ENCODE measurements at regions not wholly inside any gene's neighbourhood (a gene's known extent, or its start where the extent isn't known, plus 50 kb on each side); places are given as distances from the start of the nearest gene placed in this dataset.

DNA sequence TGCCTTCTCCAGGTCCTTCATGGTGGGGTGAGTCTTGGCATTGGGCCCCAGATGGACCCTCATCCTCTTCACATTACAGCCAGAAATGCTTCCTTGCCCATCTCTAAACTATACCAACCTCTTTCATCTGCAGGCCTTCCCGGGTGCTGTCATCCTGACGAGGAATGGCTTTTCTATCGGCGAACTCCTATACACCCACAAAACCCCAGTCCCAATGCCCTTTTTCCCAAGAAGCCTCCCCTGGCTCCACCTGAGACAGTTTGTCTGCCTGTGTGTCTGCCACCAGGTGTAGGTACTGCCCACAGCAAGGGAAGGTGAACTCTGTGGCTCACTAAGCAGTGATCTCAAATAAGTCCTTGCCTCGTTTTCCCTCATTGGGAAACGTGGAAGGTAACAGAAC, 55.3 kb downstream of the PTPRS start:
- Histone ChIP-seq H3K18ac (ENCODE audit: insufficient read length, low read depth, low read length) (no peak overlapping the region), H3K27ac (ENCODE audit: insufficient read length, low read depth, low read length) (no peak overlapping the region), H3K9ac (ENCODE audit: extremely low read depth, insufficient read length, low read length) (no peak overlapping the region), H4K5ac (ENCODE audit: insufficient read length, low read depth, low read length) (no peak overlapping the region), H3K9me3 (ENCODE audit: control insufficient read depth, low read depth, low read length) (no peaks in the 10 kb centered on the region), H3K56ac (ENCODE audit: insufficient read length, low read depth, low read length) (no peak overlapping the region), H3K14ac (ENCODE audit: insufficient read depth, low read length) (no peak overlapping the region), H4K91ac (ENCODE audit: insufficient read length, low read depth, low read length) (no peak overlapping the region), H2BK20ac (ENCODE audit: low read depth, low read length, poor library complexity, severe bottlenecking) (no peak overlapping the region), H3T11ph (ENCODE audit: low read length) (no peak overlapping the region), H2AFZ (ENCODE audit: low read length) (no peak overlapping the region), H3K79me1 (ENCODE audit: insufficient read depth, low read depth, low read length, poor library complexity, severe bottlenecking) (peaks cover 4% of the 10 kb centered on the region), H2BK12ac (ENCODE audit: insufficient read length, low read depth, low read length) (no peak overlapping the region), H2AK5ac (ENCODE audit: insufficient read length, low read length) (no peak overlapping the region), H2BK15ac (ENCODE audit: low read depth, low read length) (no peak overlapping the region), H3K4me1 (ENCODE audit: insufficient read depth, low read length) (no peaks in the 10 kb centered on the region; the same call in 1 of the 2 replicates), H4K8ac (replicated peaks; ENCODE audit: insufficient read length, low read depth, low read length) (no peak overlapping the region), H3K27me3 (ENCODE audit: insufficient read depth, low read length) (no peaks in the 10 kb centered on the region), H3K4ac (ENCODE audit: low read depth, low read length) (no peak overlapping the region), H2BK5ac (ENCODE audit: insufficient read length, low read length) (no peak overlapping the region), H3K23me2 (ENCODE audit: insufficient read length, low read depth, low read length, poor library complexity, severe bottlenecking) (no peaks in the 10 kb centered on the region), H2BK120ac (ENCODE audit: low read depth, low read length, poor library complexity, severe bottlenecking) (no peak overlapping the region), H3K23ac (ENCODE audit: insufficient read length, low read depth, low read length) (no peak overlapping the region), H4K20me1 (ENCODE audit: control insufficient read depth, insufficient read depth, insufficient read length) (no peaks in the 10 kb centered on the region), H3K79me2 (ENCODE audit: insufficient read depth, low read length) (peaks cover 11% of the 10 kb centered on the region; the same call in 1 of the 2 replicates), H3K4me2 (ENCODE audit: insufficient read depth, insufficient read length, low read length) (no peak overlapping the region)
- Mint-ChIP-seq H3K36me3 (ENCODE audit: insufficient read depth in 1 of 3, low read depth in 3 of 3) (peaks cover 13 to 36% (median 30%) of the 10 kb centered on the region in 3 experiments; a peak in 6 of 7 replicates), H3K27me3 (ENCODE audit: low read depth) (no peaks in the 10 kb centered on the region), H3K9me3 (no peaks in the 10 kb centered on the region), H3K4me1 (0 out of 4 replicates have a peak, but pooled peaks cover 0 to 2% of the 10 kb centered on the region in 2 experiments), H3K4me3 (no peak overlapping the region; a peak in 1 of 5 replicates), H3K27ac (peak overlapping the region in 1 of 3 experiments; percentile 68; a peak in 3 of 7 replicates)
- TF ChIP-seq CTCF (conservative IDR thresholded peaks at IDR 0.05): no peak
- no peak for DNase-seq
- WGBS (ENCODE audit: extremely low coverage, insufficient read length, low lambda C conversion rate): no CpG with 5 or more reads among the region's 6 CpGs
